H9 (cell line): ENCODE measurements at regions not wholly inside any gene's neighbourhood (a gene's known extent, or its start where the extent isn't known, plus 50 kb on each side); places are given as distances from the start of the nearest gene placed in this dataset.
A peak's percentile ranks its signal among the peaks of the same experiment; 100 is the strongest.

ENCODE experiments used
- DNase-seq: peaks from one replicate; pipeline ENCODE4 v3.0.0-alpha.2; 2017
- H2AFZ ChIP-seq: one replicate; pipeline ENCODE4 v1.6.1; 2013; ENCODE audit warnings: mild to moderate bottlenecking, low read length, control low read depth, moderate library complexity
- H2AK5ac ChIP-seq: 2 replicates; pipeline ENCODE4 v1.6.1; 2013; ENCODE audit warnings: low read length, control low read depth, mixed read lengths; ENCODE audit not compliant: insufficient read length
- H2BK120ac ChIP-seq: one replicate; pipeline ENCODE4 v1.6.1; 2013; ENCODE audit warnings: low read depth, mild to moderate bottlenecking, low read length, control low read depth, inconsistent platforms; ENCODE audit not compliant: poor library complexity, severe bottlenecking
- H2BK12ac ChIP-seq: 2 replicates; pipeline ENCODE4 v1.6.1; 2013; ENCODE audit warnings: low read length, control low read depth, mixed read lengths, low read depth; ENCODE audit not compliant: insufficient read length
- H2BK15ac ChIP-seq: 2 replicates; pipeline ENCODE4 v1.6.1; 2013; ENCODE audit warnings: low read depth, low read length, control low read depth
- H2BK20ac ChIP-seq: one replicate; pipeline ENCODE4 v1.6.1; 2013; ENCODE audit warnings: low read depth, mild to moderate bottlenecking, low read length, control low read depth, inconsistent platforms; ENCODE audit not compliant: poor library complexity, severe bottlenecking
- H2BK5ac ChIP-seq: 2 replicates; pipeline ENCODE4 v1.6.1; 2013; ENCODE audit warnings: low read length, control low read depth, mixed read lengths; ENCODE audit not compliant: insufficient read length
- H3K14ac ChIP-seq: 2 replicates; pipeline ENCODE4 v1.6.1; 2013; ENCODE audit warnings: low read length, control low read depth; ENCODE audit not compliant: insufficient read depth
- H3K18ac ChIP-seq: 2 replicates; pipeline ENCODE4 v1.6.1; 2013; ENCODE audit warnings: low read depth, mild to moderate bottlenecking, mixed read lengths, low read length, control low read depth; ENCODE audit not compliant: insufficient read length
- H3K23ac ChIP-seq: 2 replicates; pipeline ENCODE4 v1.6.1; 2013; ENCODE audit warnings: low read length, control low read depth, mixed read lengths, low read depth; ENCODE audit not compliant: insufficient read length
- H3K23me2 ChIP-seq: 2 replicates; pipeline ENCODE4 v1.6.1; 2013; ENCODE audit warnings: low read depth, mild to moderate bottlenecking, mixed read lengths, low read length, control low read depth; ENCODE audit not compliant: insufficient read length, poor library complexity, severe bottlenecking
- H3K27ac ChIP-seq: 2 replicates; pipeline ENCODE4 v1.5.1; 2013; ENCODE audit warnings: low read length, control low read depth, mixed read lengths, low read depth; ENCODE audit not compliant: insufficient read length
- H3K27me3 ChIP-seq: 2 replicates; pipeline ENCODE4 v1.6.1; 2013; ENCODE audit warnings: low read length, control low read depth, inconsistent platforms; ENCODE audit not compliant: insufficient read depth
- H3K4ac ChIP-seq: 2 replicates; pipeline ENCODE4 v1.6.1; 2013; ENCODE audit warnings: low read depth, mild to moderate bottlenecking, control low read depth, inconsistent platforms, low read length, moderate library complexity
- H3K4me1 ChIP-seq: 2 replicates; pipeline ENCODE4 v1.6.1; 2013; ENCODE audit warnings: low read length, control low read depth, inconsistent platforms; ENCODE audit not compliant: insufficient read depth
- H3K4me2 ChIP-seq: 2 replicates; pipeline ENCODE4 v1.6.1; 2013; ENCODE audit warnings: low read length, control low read depth, mixed read lengths; ENCODE audit not compliant: insufficient read length, insufficient read depth
- H3K56ac ChIP-seq: 2 replicates; pipeline ENCODE4 v1.6.1; 2013; ENCODE audit warnings: low read depth, mild to moderate bottlenecking, mixed read lengths, low read length, control low read depth; ENCODE audit not compliant: insufficient read length
- H3K79me1 ChIP-seq: 2 replicates; pipeline ENCODE4 v1.6.1; 2013; ENCODE audit warnings: low read depth, mild to moderate bottlenecking, moderate library complexity, low read length, control low read depth, inconsistent platforms; ENCODE audit not compliant: insufficient read depth, poor library complexity, severe bottlenecking
- H3K79me2 ChIP-seq: 2 replicates; pipeline ENCODE4 v1.6.1; 2013; ENCODE audit warnings: low read length, control low read depth, inconsistent platforms; ENCODE audit not compliant: insufficient read depth
- H3K9ac ChIP-seq: 2 replicates; pipeline ENCODE4 v1.6.1; 2013; ENCODE audit warnings: low read length, control low read depth, mixed read lengths; ENCODE audit not compliant: insufficient read length; ENCODE audit errors: extremely low read depth
- H3K9me3 ChIP-seq: one replicate; pipeline ENCODE4 v1.6.1; 2013; ENCODE audit warnings: low read depth, low read length, inconsistent platforms; ENCODE audit not compliant: control insufficient read depth
- H3T11ph ChIP-seq: one replicate; pipeline ENCODE4 v1.6.1; 2013; ENCODE audit warnings: mild to moderate bottlenecking, low read length, control low read depth, inconsistent platforms
- H4K20me1 ChIP-seq: one replicate; pipeline ENCODE4 v1.6.1; 2013; ENCODE audit not compliant: control insufficient read depth, insufficient read length, insufficient read depth
- H4K5ac ChIP-seq: 2 replicates; pipeline ENCODE4 v1.6.1; 2013; ENCODE audit warnings: low read depth, mild to moderate bottlenecking, mixed read lengths, low read length, control low read depth; ENCODE audit not compliant: insufficient read length
- H4K8ac ChIP-seq: replicated peaks from 2 replicates; pipeline ENCODE4 v1.6.1; 2013; ENCODE audit warnings: low read length, control low read depth, mixed read lengths, low read depth; ENCODE audit not compliant: insufficient read length
- H4K91ac ChIP-seq: 2 replicates; pipeline ENCODE4 v1.6.1; 2013; ENCODE audit warnings: low read depth, mild to moderate bottlenecking, moderate library complexity, mixed read lengths, low read length, control low read depth; ENCODE audit not compliant: insufficient read length
- H3K27ac Mint-ChIP-seq, 3 experiments: 2 replicates in 2 of 3; 3 replicates in 1 of 3; pipeline ENCODE4 v1.8.0; 2020 to 2021; ENCODE audit warnings: mixed read lengths in 3 of 3, mild to moderate bottlenecking in 1 of 3, moderate library complexity in 1 of 3
- H3K27me3 Mint-ChIP-seq: 2 replicates; pipeline ENCODE4 v1.8.0; 2021; ENCODE audit warnings: low read depth, mild to moderate bottlenecking, moderate library complexity, mixed read lengths
- H3K36me3 Mint-ChIP-seq, 3 experiments: 2 replicates in 2 of 3; 3 replicates in 1 of 3; pipeline ENCODE4 v1.8.0; 2020 to 2021; ENCODE audit warnings: low read depth in 3 of 3, mixed read lengths in 3 of 3; ENCODE audit not compliant: insufficient read depth in 1 of 3
- H3K4me1 Mint-ChIP-seq, 2 experiments: 2 replicates each; pipeline ENCODE4 v1.8.0; 2020; ENCODE audit warnings: mixed read lengths in 2 of 2
- H3K4me3 Mint-ChIP-seq, 2 experiments: 2 replicates in 1 of 2; 3 replicates in 1 of 2; pipeline ENCODE4 v1.8.0; 2020 to 2021; ENCODE audit warnings: mild to moderate bottlenecking in 2 of 2, mixed read lengths in 2 of 2, moderate library complexity in 1 of 2
- H3K9me3 Mint-ChIP-seq, 2 experiments: 2 replicates in 1 of 2; 3 replicates in 1 of 2; pipeline ENCODE4 v1.8.0; 2020; ENCODE audit warnings: mild to moderate bottlenecking in 2 of 2, mixed read lengths in 2 of 2, moderate library complexity in 1 of 2
- CTCF ChIP-seq: fragments of 200-600 bp; sonication (generic); conservative IDR thresholded peaks from 3 replicates; pipeline ENCODE4 v1.8.0; 2021; ENCODE audit warnings: antibody characterized with exemption, mild to moderate bottlenecking
- WGBS: extraction: QIAGEN DNeasy Blood & Tissue Kit; methylation state at CpG from one replicate; pipeline ENCODE4 v1.1.7; 2013; ENCODE audit warnings: missing lambda C conversion rate, low lambda C conversion rate, mixed read lengths; ENCODE audit not compliant: insufficient read length; ENCODE audit errors: extremely low coverage; 5-methylcytosine and 5-hydroxymethylcytosine counted together

- Histone ChIP-seq H3K4me1 (no peaks in the 10 kb centered on the region), H3K9ac (no peak overlapping the region), H3K14ac (no peak overlapping the region), H2BK120ac (no peak overlapping the region), H3K79me2 (no peaks in the 10 kb centered on the region), H4K91ac (no peak overlapping the region), H4K5ac (no peak overlapping the region), H2BK5ac (no peak overlapping the region), H3K4me2 (no peak overlapping the region), H3K27me3 (no peaks in the 10 kb centered on the region), H4K8ac (no peak overlapping the region), H3K9me3 (no peaks in the 10 kb centered on the region), H3K56ac (no peak overlapping the region), H2AFZ (no peak overlapping the region), H3K23me2 (no peaks in the 10 kb centered on the region), H4K20me1 (no peaks in the 10 kb centered on the region), H2BK15ac (no peak overlapping the region), H3K18ac (no peak overlapping the region), H3K79me1 (no peaks in the 10 kb centered on the region), H2AK5ac (no peak overlapping the region), H2BK20ac (no peak overlapping the region), H3K27ac (no peak overlapping the region), H3T11ph (no peak overlapping the region), H3K23ac (no peak overlapping the region), H2BK12ac (no peak overlapping the region), H3K4ac (no peak overlapping the region)
- Mint-ChIP-seq H3K4me3 (no peak overlapping the region), H3K9me3 (peaks cover 0 to 3% of the 10 kb centered on the region in 2 experiments; a peak in 1 of 5 replicates), H3K4me1 (0 out of 4 replicates have a peak, but pooled peaks cover 0 to 2% of the 10 kb centered on the region in 2 experiments), H3K27ac (peak overlapping the region in 1 of 3 experiments; percentile 79; a peak in 1 of 7 replicates), H3K27me3 (no peaks in the 10 kb centered on the region), H3K36me3 (peaks cover 0 to 12% (median 0%) of the 10 kb centered on the region in 3 experiments; a peak in 3 of 7 replicates)
- DNase-seq, result no peak
- no peak for TF ChIP-seq CTCF
- WGBS, result no CpG with 5 or more reads among the region's 8 CpGs
These were observed 175.4 kb downstream of the KLF12 start for GRCh38 chr13:73958657-73959397.
